ENCODE measurements at regions not wholly inside any gene's neighbourhood (a gene's known extent, or its start where the extent isn't known, plus 50 kb on each side); places are given as distances from the start of the nearest gene placed in this dataset.
"Not testable (repeated sequence)": the region's sequence is repeated elsewhere in the genome, so short reads cannot be mapped to it uniquely, and the experiment has no call there.

GRCh38 chr15:24412649-24413048 is 262.9 kb upstream of the NPAP1 start:
- not testable (repeated sequence) for TF ChIP-seq POLR2A (IDR thresholded peaks at IDR 0.05; ENCODE audit: extremely low read depth, insufficient read length); CTCF (IDR thresholded peaks at IDR 0.05; ENCODE audit: low read depth, low read length); MYC (IDR thresholded peaks at IDR 0.05; ENCODE audit: low read depth, low read length)
- TF ChIP-seq, protein P1, sequence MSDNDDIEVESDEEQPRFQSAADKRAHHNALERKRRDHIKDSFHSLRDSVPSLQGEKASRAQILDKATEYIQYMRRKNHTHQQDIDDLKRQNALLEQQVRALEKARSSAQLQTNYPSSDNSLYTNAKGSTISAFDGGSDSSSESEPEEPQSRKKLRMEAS (IDR thresholded peaks at IDR 0.05; ENCODE audit: low read depth, low read length) = not testable (repeated sequence)
